Adrenal gland (tissue), 9 donors: ENCODE measurements at regions not wholly inside any gene's neighbourhood (a gene's known extent, or its start where the extent isn't known, plus 50 kb on each side); places are given as distances from the start of the nearest gene placed in this dataset.

Experiments used
- DNase-seq, 7 donors: peaks; one replicate each; pipeline ENCODE4 v3.0.0-alpha.2; 2019 to 2020
- H3K27ac ChIP-seq, 5 donors: fragments of 200-600 bp; sonication (generic) in 4 of 5; 1 replicate in 3 of 5; 2 replicates in 2 of 5; pipeline versions ENCODE4 v1.5.1 to v1.8.0; 2016 to 2020; ENCODE audit warnings: mild to moderate bottlenecking in 1 of 5
- H3K27me3 ChIP-seq: fragments of 200-600 bp; 2 replicates; pipeline ENCODE4 v1.8.0; 2021
- H3K36me3 ChIP-seq, 2 donors: fragments of 200-600 bp; replicated peaks in 1 of 2; 1 replicate in 1 of 2; 2 replicates in 1 of 2; pipeline versions ENCODE4 v1.5.1 to v1.8.0; 2018 to 2022
- H3K4me1 ChIP-seq, 2 donors: fragments of 200-600 bp; replicated peaks in 1 of 2; 1 replicate in 1 of 2; 2 replicates in 1 of 2; pipeline versions ENCODE4 v1.5.1 to v1.8.0; 2018 to 2021
- H3K4me3 ChIP-seq, 4 donors: fragments of 200-600 bp; sonication (generic) in 3 of 4; one replicate each; pipeline ENCODE4 v1.5.1; 2016 to 2018
- H3K9me3 ChIP-seq, 3 donors: fragments of 200-600 bp; sonication (generic) in 1 of 3; replicated peaks in 1 of 3; 1 replicate in 2 of 3; 2 replicates in 1 of 3; pipeline versions ENCODE4 v1.5.1 to v1.8.0; 2016 to 2021
- POLR2A ChIP-seq, 2 donors: fragments of 450-650 bp; IDR thresholded peaks; one replicate each; pipeline ENCODE4 v1.6.1; 2017; ENCODE audit warnings: antibody characterized with exemption in 2 of 2, mild to moderate bottlenecking in 2 of 2, moderate library complexity in 1 of 2
- WGBS, 4 donors: extraction: QIAGEN DNeasy Blood & Tissue Kit in 2 of 4; methylation state at CpG; one replicate each; pipeline versions ENCODE4 v1.1.5 to v1.1.7; 2013 to 2017; 5-methylcytosine and 5-hydroxymethylcytosine counted together
- intact Hi-C, 2 donors: fragments of 100-400 bp; cut with DNase I; formaldehyde crosslinking; loops; one replicate each; pipeline versions ENCODE4 v1.14.1 to v1.15.0; 2022 to 2023
- TF ChIP-seq, protein P1 (sequence below), 6 experiments: fragments of 450-650 bp in 4 of 6; fragments of 200-600 bp in 2 of 6; sonication (generic) in 1 of 6; IDR thresholded peaks; 1 replicate in 5 of 6; 2 replicates in 1 of 6; pipeline versions ENCODE4 v1.5.1 to v1.8.0; 2016 to 2021; ENCODE audit warnings: antibody characterized with exemption in 6 of 6, mild to moderate bottlenecking in 2 of 6, moderate library complexity in 1 of 6
- donor health status: healthy with polysubstance abuse.
- donor health status: Bipolar disorder and iron deficiency.
- donor health status: DM: yes; HTN: yes; CAD: no.
- donor health status: DM: no; HTN: no; CAD: no.
- donor health status: DM: no; HTN: no; CAD: no.

DNA sequence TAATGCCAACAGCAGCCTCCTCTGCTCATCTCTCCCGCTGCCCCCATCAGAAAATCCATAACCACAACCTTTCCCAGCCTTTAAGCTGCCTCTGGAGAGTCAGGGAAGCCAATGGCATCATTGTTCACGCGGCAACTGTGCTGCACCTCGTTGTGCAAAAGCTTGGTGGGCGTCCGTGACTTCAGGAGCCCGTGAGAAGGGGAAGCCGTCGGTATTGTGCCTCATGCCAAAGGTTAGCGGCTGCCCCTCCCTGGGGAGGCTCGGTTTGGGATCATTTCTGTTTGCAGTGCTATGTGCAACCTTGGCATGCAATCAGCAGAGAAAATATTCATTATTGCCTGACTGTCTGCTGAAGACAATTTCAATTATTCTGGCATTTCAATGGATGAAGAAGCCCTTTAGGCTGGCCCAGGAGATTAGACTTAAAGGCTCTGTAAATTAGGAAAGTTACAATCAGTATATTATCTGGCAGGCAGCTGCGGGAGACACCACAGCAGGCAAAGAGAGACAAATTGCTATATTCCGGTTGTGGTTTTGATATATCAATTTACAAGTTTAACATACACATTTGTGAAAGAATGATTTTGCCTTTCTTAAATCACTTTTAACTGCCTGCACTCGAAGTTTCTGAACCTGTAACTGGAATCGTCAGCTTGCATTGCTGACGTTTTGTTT is 244.5 kb downstream of the GATA3 start:
- no peaks in the 10 kb centered on the region for H3K9me3 ChIP-seq
- no peak for DNase-seq
- peaks cover 6% of the 10 kb centered on the region for H3K27me3 ChIP-seq
- H3K4me1 ChIP-seq, result no peaks in the 10 kb centered on the region
- no peak for TF ChIP-seq POLR2A (IDR thresholded peaks at IDR 0.05)
- TF ChIP-seq, protein P1, sequence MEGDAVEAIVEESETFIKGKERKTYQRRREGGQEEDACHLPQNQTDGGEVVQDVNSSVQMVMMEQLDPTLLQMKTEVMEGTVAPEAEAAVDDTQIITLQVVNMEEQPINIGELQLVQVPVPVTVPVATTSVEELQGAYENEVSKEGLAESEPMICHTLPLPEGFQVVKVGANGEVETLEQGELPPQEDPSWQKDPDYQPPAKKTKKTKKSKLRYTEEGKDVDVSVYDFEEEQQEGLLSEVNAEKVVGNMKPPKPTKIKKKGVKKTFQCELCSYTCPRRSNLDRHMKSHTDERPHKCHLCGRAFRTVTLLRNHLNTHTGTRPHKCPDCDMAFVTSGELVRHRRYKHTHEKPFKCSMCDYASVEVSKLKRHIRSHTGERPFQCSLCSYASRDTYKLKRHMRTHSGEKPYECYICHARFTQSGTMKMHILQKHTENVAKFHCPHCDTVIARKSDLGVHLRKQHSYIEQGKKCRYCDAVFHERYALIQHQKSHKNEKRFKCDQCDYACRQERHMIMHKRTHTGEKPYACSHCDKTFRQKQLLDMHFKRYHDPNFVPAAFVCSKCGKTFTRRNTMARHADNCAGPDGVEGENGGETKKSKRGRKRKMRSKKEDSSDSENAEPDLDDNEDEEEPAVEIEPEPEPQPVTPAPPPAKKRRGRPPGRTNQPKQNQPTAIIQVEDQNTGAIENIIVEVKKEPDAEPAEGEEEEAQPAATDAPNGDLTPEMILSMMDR (IDR thresholded peaks at IDR 0.05), result no peak
- H3K27ac ChIP-seq, result no peak overlapping the region
- no peaks in the 10 kb centered on the region for H3K36me3 ChIP-seq
- WGBS, 4 donors, result 40 to 48% (median 42%) methylated on average over 14 to 16 of the region's 16 CpGs
- intact Hi-C loops, result no loop called here
- no peak overlapping the region for H3K4me3 ChIP-seq

DNA sequence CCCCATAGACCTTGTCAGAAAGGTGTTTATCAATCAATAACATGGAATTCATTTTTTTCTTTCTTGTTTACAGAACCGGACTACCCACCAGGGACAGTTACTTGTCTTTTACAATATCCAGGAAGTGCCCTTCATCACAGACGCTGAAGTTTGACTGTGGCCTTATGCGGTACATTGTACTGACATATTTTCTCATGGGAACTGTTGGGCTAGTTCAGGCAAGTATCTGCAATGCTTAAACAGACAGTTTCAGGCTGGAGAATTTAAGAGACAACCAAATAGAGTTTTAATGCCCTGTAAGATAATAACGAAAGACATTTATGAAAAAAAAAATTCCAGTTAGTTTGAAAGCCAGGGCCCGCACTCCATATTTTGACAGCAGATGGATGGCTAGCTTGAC is 246.4 kb downstream of the GATA3 start:
- intact Hi-C loops, result no loop called here
- H3K4me3 ChIP-seq, result no peak overlapping the region
- no peak for DNase-seq
- no peaks in the 10 kb centered on the region for H3K9me3 ChIP-seq
- no peaks in the 10 kb centered on the region for H3K36me3 ChIP-seq
- no peaks in the 10 kb centered on the region for H3K4me1 ChIP-seq
- no peak overlapping the region for H3K27ac ChIP-seq
- WGBS, 4 donors, result 68 to 75% (median 70%) methylated on average over 5 of the region's 5 CpGs
- peaks cover 6% of the 10 kb centered on the region for H3K27me3 ChIP-seq
- TF ChIP-seq, protein P1 (IDR thresholded peaks at IDR 0.05), result no peak
- no peak for TF ChIP-seq POLR2A (IDR thresholded peaks at IDR 0.05)

DNA sequence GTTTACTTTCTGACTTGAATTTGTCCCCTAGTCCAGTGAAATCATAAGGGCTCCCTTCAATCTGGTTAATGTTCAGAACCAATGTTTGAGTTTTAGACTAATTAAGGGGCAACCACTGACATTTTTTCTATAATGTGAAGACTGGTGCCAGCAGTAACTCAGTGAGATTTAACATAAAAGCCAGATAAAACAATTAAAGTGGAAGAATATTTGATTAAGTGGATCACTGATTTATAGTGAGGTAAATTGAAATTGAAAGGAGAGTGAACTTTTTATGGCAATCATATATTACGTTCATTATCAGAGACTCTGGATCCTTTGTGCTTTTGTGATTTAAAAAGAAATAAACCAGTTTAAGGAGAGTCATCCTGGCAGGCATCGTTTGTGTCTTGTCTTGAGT is 246.8 kb downstream of the GATA3 start:
- WGBS, 4 donors, result 55 to 71% (median 64%) methylated on average over 2 of the region's 2 CpGs

DNA sequence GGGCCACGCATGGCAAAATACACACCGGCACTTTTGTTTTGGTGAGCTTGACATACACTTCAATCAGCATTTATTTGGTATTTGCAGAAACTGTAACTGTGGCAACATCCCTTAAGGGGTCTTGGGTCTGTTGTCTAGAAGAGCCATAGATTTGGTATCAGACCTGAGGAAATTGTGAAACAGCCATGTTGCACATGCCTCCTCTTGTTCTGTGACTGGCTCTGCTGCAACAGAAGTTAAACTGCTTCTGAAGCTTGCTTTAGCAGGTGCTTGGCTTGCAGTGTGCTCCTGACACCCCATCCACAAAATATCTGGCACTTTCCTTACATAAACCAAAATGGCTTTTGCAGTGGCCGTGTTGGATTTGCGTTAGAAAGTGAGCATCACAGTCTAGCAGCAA is 247.3 kb downstream of the GATA3 start:
- intact Hi-C loops, result no loop called here
- Histone ChIP-seq H3K4me3 (no peak overlapping the region), H3K9me3 (no peaks in the 10 kb centered on the region), H3K4me1 (no peaks in the 10 kb centered on the region), H3K36me3 (no peaks in the 10 kb centered on the region), H3K27ac (no peak overlapping the region), H3K27me3 (peaks cover 6% of the 10 kb centered on the region)
- no peak for TF ChIP-seq POLR2A (IDR thresholded peaks at IDR 0.05)
- TF ChIP-seq, protein P1 (IDR thresholded peaks at IDR 0.05), result no peak
- 73 to 80% (median 78%) methylated on average over 4 of the region's 4 CpGs for WGBS, 4 donors
- DNase-seq, result no peak

More for the DNA sequence above, 246.8 kb downstream of the GATA3 start:
- H3K4me1 ChIP-seq, result no peaks in the 10 kb centered on the region
- H3K36me3 ChIP-seq, result no peaks in the 10 kb centered on the region
- no peak overlapping the region for H3K27ac ChIP-seq
- no peaks in the 10 kb centered on the region for H3K9me3 ChIP-seq
- H3K27me3 ChIP-seq, result peaks cover 6% of the 10 kb centered on the region
- no peak for TF ChIP-seq POLR2A (IDR thresholded peaks at IDR 0.05)
- TF ChIP-seq, protein P1 (IDR thresholded peaks at IDR 0.05), result no peak
- intact Hi-C loops, result no loop called here
- H3K4me3 ChIP-seq, result no peak overlapping the region
- no peak for DNase-seq
